Neural progenitor cell (in vitro differentiated cells): ENCODE measurements at regions not wholly inside any gene's neighbourhood (a gene's known extent, or its start where the extent isn't known, plus 50 kb on each side); places are given as distances from the start of the nearest gene placed in this dataset.

Source experiments
- CTCF ChIP-seq: fragments of 200-600 bp; sonication (generic); IDR thresholded peaks from 2 replicates; pipeline ENCODE4 v1.5.1; 2017; ENCODE audit warnings: antibody characterized with exemption, mild to moderate bottlenecking
- EZH2 ChIP-seq: fragments of 200-600 bp; sonication (generic); IDR thresholded peaks from 2 replicates; pipeline ENCODE4 v1.6.1; 2017; ENCODE audit warnings: antibody characterized with exemption, mild to moderate bottlenecking, moderate library complexity
- EZH2phosphoT487 ChIP-seq: fragments of 200-600 bp; sonication (generic); IDR thresholded peaks from 2 replicates; pipeline ENCODE4 v1.6.1; 2017; ENCODE audit warnings: antibody characterized with exemption

DNA sequence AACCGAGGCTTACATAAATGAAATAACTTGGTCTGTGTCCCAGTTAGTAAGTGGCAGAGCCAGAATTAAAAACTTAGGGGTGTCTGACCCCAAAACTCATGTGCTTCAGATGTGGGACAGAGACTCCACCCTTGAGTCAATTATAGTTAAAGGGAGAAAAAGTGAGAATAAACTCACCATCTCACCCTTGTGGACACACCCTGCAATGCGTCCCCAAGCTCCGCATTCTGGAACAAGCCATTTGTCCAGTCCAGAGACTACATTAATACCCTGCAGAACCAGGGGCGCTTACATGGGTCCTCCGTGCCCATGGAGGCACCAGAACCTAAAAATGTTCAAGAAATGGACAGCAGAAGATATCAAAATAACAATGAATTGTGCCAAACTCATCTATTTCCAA lies 207.0 kb upstream of the ZNF507 start:
- peak; percentile 48 for TF ChIP-seq CTCF
- no peak for TF ChIP-seq EZH2
- no peak for TF ChIP-seq EZH2phosphoT487
